HG03280 (cell line): ENCODE measurements at regions not wholly inside any gene's neighbourhood (a gene's known extent, or its start where the extent isn't known, plus 50 kb on each side); places are given as distances from the start of the nearest gene placed in this dataset.

Experiments
- ATAC-seq: cut with Tn5 transposase; IDR thresholded peaks from one replicate; pipeline ENCODE4 v1.9.1; 2021; ENCODE audit warnings: mild to moderate bottlenecking, moderate library complexity; ENCODE audit not compliant: unreplicated experiment

GRCh38 chr6:53744321-53744720 is 50.5 kb upstream of the LRRC1 start:
- ATAC-seq = no peak

- no peak for ATAC-seq
Observed at GRCh38 chr6:53741034-53741823, 53.6 kb upstream of the LRRC1 start.

GRCh38 chr6:53737746-53738145 is 57.1 kb upstream of the LRRC1 start:
- ATAC-seq = no peak

GRCh38 chr6:53735896-53736295 is 58.9 kb upstream of the LRRC1 start:
- no peak for ATAC-seq

- ATAC-seq = no peak
Observed at GRCh38 chr6:53734473-53735299, 60.1 kb upstream of the LRRC1 start.

- ATAC-seq = no peak
Observed at GRCh38 chr6:53731866-53732636, 62.8 kb upstream of the LRRC1 start.

- ATAC-seq = no peak
Observed at GRCh38 chr6:53730767-53731166, 64.0 kb upstream of the LRRC1 start.

GRCh38 chr6:53728570-53729194 is 63.1 kb upstream of the KLHL31 start:
- ATAC-seq = no peak

GRCh38 chr6:53727748-53728147 is 62.2 kb upstream of the KLHL31 start:
- ATAC-seq = no peak

GRCh38 chr6:53725791-53726575 is 60.4 kb upstream of the KLHL31 start:
- ATAC-seq = peak; percentile 92

GRCh38 chr6:53724501-53724900 is 58.9 kb upstream of the KLHL31 start:
- no peak for ATAC-seq

- ATAC-seq = no peak
Observed at GRCh38 chr6:53723331-53723730, 57.8 kb upstream of the KLHL31 start.

GRCh38 chr6:53721766-53722165 is 56.2 kb upstream of the KLHL31 start:
- no peak for ATAC-seq

GRCh38 chr6:53718597-53719460 is 53.3 kb upstream of the KLHL31 start:
- ATAC-seq = peak; percentile 94

GRCh38 chr6:53717566-53717965 is 52.0 kb upstream of the KLHL31 start:
- no peak for ATAC-seq

GRCh38 chr6:53715434-53715833 is 49.9 kb upstream of the KLHL31 start:
- no peak for ATAC-seq
